Keratinocyte (primary cell): ENCODE measurements at regions not wholly inside any gene's neighbourhood (a gene's known extent, or its start where the extent isn't known, plus 50 kb on each side); places are given as distances from the start of the nearest gene placed in this dataset.
"Not testable (repeated sequence)": the region's sequence is repeated elsewhere in the genome, so short reads cannot be mapped to it uniquely, and the experiment has no call there.

Experiments
- DNase-seq: peaks from one replicate; pipeline ENCODE4 v3.0.0-alpha.2; 2011; ENCODE audit warnings: low read depth, missing footprints, low spot score
- FAIRE-seq: peaks from 2 replicates; lab custom pipeline; 2011; peaks lifted over from hg19 to GRCh38; lab: Jason Lieb, UNC
- H2AFZ ChIP-seq: 2 replicates; pipeline ENCODE4 v1.6.0; 2012; ENCODE audit warnings: low read length, control low read depth, inconsistent platforms; ENCODE audit not compliant: control insufficient read depth
- H3K27ac ChIP-seq: 2 replicates; pipeline ENCODE4 v1.5.1; 2011; ENCODE audit warnings: low read length; ENCODE audit not compliant: control insufficient read depth, insufficient read depth
- H3K27me3 ChIP-seq: 3 replicates; pipeline ENCODE4 v1.6.0; 2011; ENCODE audit warnings: low read length; ENCODE audit not compliant: control insufficient read depth, insufficient read depth; ENCODE audit errors: extremely low read depth
- H3K36me3 ChIP-seq, 2 experiments: 2 replicates in 1 of 2; 3 replicates in 1 of 2; pipeline ENCODE4 v1.5.1; 2011; ENCODE audit warnings: low read length in 2 of 2, mild to moderate bottlenecking in 1 of 2; ENCODE audit not compliant: control insufficient read depth in 2 of 2, insufficient read depth in 2 of 2; ENCODE audit errors: extremely low read depth in 1 of 2
- H3K4me1 ChIP-seq: 3 replicates; pipeline ENCODE4 v1.5.1; 2011; ENCODE audit warnings: low read length; ENCODE audit not compliant: control insufficient read depth, insufficient read depth; ENCODE audit errors: extremely low read depth
- H3K4me2 ChIP-seq: 3 replicates; pipeline ENCODE4 v1.6.0; 2011; ENCODE audit warnings: low read depth, low read length; ENCODE audit not compliant: control insufficient read depth, insufficient read depth; ENCODE audit errors: extremely low read depth
- H3K4me3 ChIP-seq, 3 experiments: fragments of 200-600 bp in 1 of 3; sonication (generic) in 1 of 3; 2 replicates in 2 of 3; 3 replicates in 1 of 3; pipeline ENCODE4 v1.5.1; 2011 to 2016; ENCODE audit warnings: low read length in 3 of 3, mild to moderate bottlenecking in 3 of 3, control low read depth in 2 of 3, inconsistent platforms in 1 of 3, low read depth in 1 of 3, mixed read lengths in 1 of 3, mixed run types in 1 of 3, moderate library complexity in 1 of 3; ENCODE audit not compliant: control insufficient read depth in 2 of 3, insufficient read depth in 2 of 3; ENCODE audit errors: extremely low read depth in 1 of 3
- H3K79me2 ChIP-seq: 2 replicates; pipeline ENCODE4 v1.6.0; 2012; ENCODE audit warnings: low read length; ENCODE audit not compliant: control insufficient read depth, insufficient read depth
- H3K9ac ChIP-seq: 3 replicates; pipeline ENCODE4 v1.6.0; 2011; ENCODE audit warnings: low read length; ENCODE audit not compliant: control insufficient read depth, insufficient read depth; ENCODE audit errors: extremely low read depth
- H3K9me1 ChIP-seq: 3 replicates; pipeline ENCODE4 v1.6.0; 2011; ENCODE audit warnings: low read length; ENCODE audit not compliant: control insufficient read depth, insufficient read depth; ENCODE audit errors: extremely low read depth
- H3K9me3 ChIP-seq: 2 replicates; pipeline ENCODE4 v1.5.1; 2012; ENCODE audit warnings: low read depth, low read length; ENCODE audit not compliant: control insufficient read depth
- H4K20me1 ChIP-seq: 3 replicates; pipeline ENCODE4 v1.6.0; 2011; ENCODE audit warnings: low read length; ENCODE audit not compliant: control insufficient read depth, insufficient read depth; ENCODE audit errors: extremely low read depth
- EZH2 ChIP-seq: IDR thresholded peaks from one replicate; pipeline ENCODE4 v1.6.1; 2012; ENCODE audit warnings: inconsistent platforms, mild to moderate bottlenecking, low read length, moderate library complexity
- dilution Hi-C: fragments of 300-500 bp; cut with MboI; formaldehyde crosslinking; loops from one replicate; pipeline ENCODE4 v1.7.0; 2020; ENCODE audit warnings: low sequenced_read_pairs; ENCODE audit not compliant: extremely low pct_ligation_motif_present
- TF ChIP-seq, protein P1 (sequence below), 3 experiments: IDR thresholded peaks in 1 of 3; conservative IDR thresholded peaks in 1 of 3; optimal IDR thresholded peaks in 1 of 3; 2 replicates in 2 of 3; 3 replicates in 1 of 3; pipeline versions ENCODE3 to v1.5.1; 2011; ENCODE audit warnings: low read length in 3 of 3, mild to moderate bottlenecking in 3 of 3, moderate library complexity in 2 of 3, control low read depth in 1 of 3, inconsistent platforms in 1 of 3; ENCODE audit not compliant: insufficient read depth in 2 of 3; ENCODE audit errors: extremely low read depth in 1 of 3

DNA sequence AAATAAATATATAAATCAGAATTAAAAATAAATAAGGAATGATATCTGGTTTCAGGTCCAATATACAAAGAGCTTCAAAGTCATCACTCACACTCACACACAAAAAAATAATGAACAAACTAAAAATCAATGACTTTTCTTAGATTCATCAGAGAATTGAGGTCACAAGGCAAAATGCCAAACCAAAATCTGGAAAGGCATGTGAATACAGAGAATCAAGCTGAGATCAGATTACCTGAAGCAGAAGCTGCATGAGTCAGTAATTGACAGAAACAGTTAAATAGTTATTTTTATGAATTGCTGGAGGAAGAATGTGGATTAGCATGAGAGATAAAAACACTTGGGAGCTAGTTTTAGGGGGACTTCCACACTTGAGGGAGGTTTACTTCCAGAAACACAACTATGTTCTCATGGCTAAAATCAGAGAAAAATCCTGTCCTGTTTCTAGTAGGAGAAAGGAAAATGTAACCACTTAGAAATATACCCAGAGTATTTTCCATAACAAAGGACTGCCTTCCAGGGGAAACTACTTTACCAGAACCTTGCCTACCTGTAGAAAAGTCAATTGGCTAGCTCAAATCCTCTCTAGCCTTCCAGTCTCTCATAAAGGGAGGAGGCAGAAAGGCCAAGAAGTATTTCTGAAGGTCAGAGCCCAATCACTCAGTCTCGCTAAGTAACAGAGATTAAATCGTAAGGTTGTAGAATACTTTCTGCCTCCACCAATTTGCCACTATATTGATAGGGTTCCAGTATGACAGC lies 536.6 kb upstream of the NR5A2 start:
- Histone ChIP-seq H3K9ac (no peak overlapping the region), H3K27ac (no peak overlapping the region), H2AFZ (no peak overlapping the region), H3K36me3 (no peaks in the 10 kb centered on the region), H3K4me1 (peaks cover 9% of the 10 kb centered on the region), H4K20me1 (no peaks in the 10 kb centered on the region), H3K4me3 (no peak overlapping the region), H3K9me3 (no peaks in the 10 kb centered on the region), H3K9me1 (no peaks in the 10 kb centered on the region), H3K79me2 (no peaks in the 10 kb centered on the region), H3K27me3 (no peaks in the 10 kb centered on the region), H3K4me2 (peak overlapping the region; percentile 55)
- TF ChIP-seq, protein P1, sequence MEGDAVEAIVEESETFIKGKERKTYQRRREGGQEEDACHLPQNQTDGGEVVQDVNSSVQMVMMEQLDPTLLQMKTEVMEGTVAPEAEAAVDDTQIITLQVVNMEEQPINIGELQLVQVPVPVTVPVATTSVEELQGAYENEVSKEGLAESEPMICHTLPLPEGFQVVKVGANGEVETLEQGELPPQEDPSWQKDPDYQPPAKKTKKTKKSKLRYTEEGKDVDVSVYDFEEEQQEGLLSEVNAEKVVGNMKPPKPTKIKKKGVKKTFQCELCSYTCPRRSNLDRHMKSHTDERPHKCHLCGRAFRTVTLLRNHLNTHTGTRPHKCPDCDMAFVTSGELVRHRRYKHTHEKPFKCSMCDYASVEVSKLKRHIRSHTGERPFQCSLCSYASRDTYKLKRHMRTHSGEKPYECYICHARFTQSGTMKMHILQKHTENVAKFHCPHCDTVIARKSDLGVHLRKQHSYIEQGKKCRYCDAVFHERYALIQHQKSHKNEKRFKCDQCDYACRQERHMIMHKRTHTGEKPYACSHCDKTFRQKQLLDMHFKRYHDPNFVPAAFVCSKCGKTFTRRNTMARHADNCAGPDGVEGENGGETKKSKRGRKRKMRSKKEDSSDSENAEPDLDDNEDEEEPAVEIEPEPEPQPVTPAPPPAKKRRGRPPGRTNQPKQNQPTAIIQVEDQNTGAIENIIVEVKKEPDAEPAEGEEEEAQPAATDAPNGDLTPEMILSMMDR (optimal IDR thresholded peaks at IDR 0.05 in 1 of 3, IDR thresholded peaks at IDR 0.05 in 1 of 3, conservative IDR thresholded peaks at IDR 0.05 in 1 of 3; ENCODE audit: extremely low read depth in 1 of 3, insufficient read depth in 2 of 3, low read length in 3 of 3), result no peak
- no peak for TF ChIP-seq EZH2
- dilution Hi-C loops, result no loop called here
- FAIRE-seq (peak; percentile 83), DNase-seq (peak; percentile 17)

DNA sequence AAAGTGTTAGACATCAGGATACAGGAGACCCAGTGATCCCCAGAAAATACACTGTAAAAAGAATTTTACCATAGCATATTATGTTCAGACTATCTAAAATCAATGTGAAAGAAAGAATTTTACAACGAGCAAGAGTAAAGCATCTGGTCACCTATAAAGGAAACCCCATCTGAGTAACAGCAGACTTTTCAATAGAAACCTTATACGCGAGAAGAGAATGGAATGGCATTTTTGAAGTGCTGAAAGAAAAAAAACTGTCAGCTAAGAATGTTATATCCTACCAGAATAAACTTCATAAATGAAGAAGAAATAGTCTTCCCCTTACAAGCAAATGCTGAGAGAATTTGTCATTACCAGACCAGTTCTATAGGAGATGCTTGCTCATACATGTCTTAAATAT lies 532.1 kb upstream of the NR5A2 start:
- H3K27ac ChIP-seq, result no peak overlapping the region
- no peak overlapping the region for H3K4me2 ChIP-seq
- FAIRE-seq (no peak), DNase-seq (no peak)
- dilution Hi-C loops, result no loop called here
- no peak overlapping the region for H3K4me3 ChIP-seq
- H3K9me1 ChIP-seq, result no peaks in the 10 kb centered on the region
- no peaks in the 10 kb centered on the region for H4K20me1 ChIP-seq
- peaks cover 9% of the 10 kb centered on the region for H3K4me1 ChIP-seq
- H3K9ac ChIP-seq, result no peak overlapping the region
- no peaks in the 10 kb centered on the region for H3K27me3 ChIP-seq
- H3K9me3 ChIP-seq, result no peaks in the 10 kb centered on the region
- no peaks in the 10 kb centered on the region for H3K79me2 ChIP-seq
- no peaks in the 10 kb centered on the region for H3K36me3 ChIP-seq
- TF ChIP-seq, protein P1 (optimal IDR thresholded peaks at IDR 0.05 in 1 of 3, IDR thresholded peaks at IDR 0.05 in 1 of 3, conservative IDR thresholded peaks at IDR 0.05 in 1 of 3; ENCODE audit: extremely low read depth in 1 of 3, insufficient read depth in 2 of 3, low read length in 3 of 3), result no peak
- no peak for TF ChIP-seq EZH2
- H2AFZ ChIP-seq, result no peak overlapping the region

DNA sequence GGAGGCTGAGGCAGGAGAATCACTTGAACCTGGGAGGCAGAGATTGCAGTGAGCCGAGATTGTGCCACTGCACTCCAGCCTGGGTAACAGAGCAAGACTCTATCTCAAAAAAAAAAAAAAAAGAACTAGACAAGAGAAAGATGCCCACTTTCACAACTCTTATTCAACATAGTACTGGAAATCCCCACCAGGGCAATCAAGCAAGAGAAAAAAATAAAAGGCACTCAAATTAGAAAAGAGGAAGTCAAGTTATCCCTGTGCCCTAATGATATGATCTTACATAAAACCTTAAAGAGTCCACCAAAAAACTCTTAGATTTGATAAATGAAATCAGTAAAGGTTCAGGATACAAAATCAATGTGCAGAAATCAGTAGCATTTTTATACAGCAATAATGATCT lies 528.7 kb upstream of the NR5A2 start:
- H3K27me3 ChIP-seq, H3K4me2 ChIP-seq, H3K4me1 ChIP-seq, FAIRE-seq, H4K20me1 ChIP-seq, H3K36me3 ChIP-seq, DNase-seq, H3K9me3 ChIP-seq, H3K27ac ChIP-seq, H3K9me1 ChIP-seq, dilution Hi-C loops, H2AFZ ChIP-seq, H3K4me3 ChIP-seq, H3K9ac ChIP-seq, H3K79me2 ChIP-seq: not testable (repeated sequence)
